SU-DHL-6 (cell line): ENCODE measurements at regions not wholly inside any gene's neighbourhood (a gene's known extent, or its start where the extent isn't known, plus 50 kb on each side); places are given as distances from the start of the nearest gene placed in this dataset.
"Not testable (repeated sequence)": the region's sequence is repeated elsewhere in the genome, so short reads cannot be mapped to it uniquely, and the experiment has no call there.

Experiments used
- H2AFZ ChIP-seq: fragments of 200-600 bp; sonication (generic); 2 replicates; pipeline ENCODE4 v1.6.1; 2014; ENCODE audit warnings: low read depth, mild to moderate bottlenecking, moderate library complexity, mixed read lengths, antibody characterized with exemption, low read length; ENCODE audit not compliant: severe bottlenecking
- H3F3A ChIP-seq: fragments of 200-600 bp; shearing (Covaris generic); 2 replicates; pipeline ENCODE4 v1.6.0; 2016; ENCODE audit warnings: antibody characterized with exemption, mild to moderate bottlenecking; ENCODE audit not compliant: insufficient read depth
- H3K27ac ChIP-seq: fragments of 200-600 bp; sonication (generic); 2 replicates; pipeline ENCODE4 v1.5.1; 2016; ENCODE audit warnings: low read depth, mild to moderate bottlenecking, low read length, moderate library complexity, mixed read lengths
- H3K27me3 ChIP-seq: fragments of 200-600 bp; sonication (generic), shearing (Covaris generic); 2 replicates; pipeline ENCODE4 v1.6.0; 2014; ENCODE audit warnings: mild to moderate bottlenecking, low read length
- H3K36me3 ChIP-seq: fragments of 200-600 bp; sonication (generic); 2 replicates; pipeline ENCODE4 v1.6.1; 2014; ENCODE audit warnings: mild to moderate bottlenecking, low read length, mixed read lengths
- H3K4me2 ChIP-seq: fragments of 300-600, 200-600 bp; shearing (Covaris generic), sonication (generic); 2 replicates; pipeline ENCODE4 v1.6.0; 2014; ENCODE audit warnings: low read length, low read depth, mild to moderate bottlenecking; ENCODE audit not compliant: poor library complexity, severe bottlenecking
- H3K4me3 ChIP-seq: fragments of 200-600 bp; sonication (generic); 2 replicates; pipeline ENCODE4 v1.5.1; 2014; ENCODE audit warnings: antibody characterized with exemption, low read length, mild to moderate bottlenecking, mixed read lengths; ENCODE audit not compliant: insufficient read depth, poor library complexity, severe bottlenecking
- H3K79me2 ChIP-seq: fragments of 200-600 bp; sonication (generic); 2 replicates; pipeline ENCODE4 v1.6.1; 2014; ENCODE audit warnings: mild to moderate bottlenecking, low read length, moderate library complexity; ENCODE audit not compliant: insufficient read depth
- H3K9ac ChIP-seq: fragments of 200-600 bp; sonication (generic); 2 replicates; pipeline ENCODE4 v1.7.0; 2014; ENCODE audit warnings: mild to moderate bottlenecking, low read length
- H3K9me2 ChIP-seq: fragments of 200-600 bp; sonication (generic); replicated peaks from 2 replicates; pipeline ENCODE4 v1.6.1; 2014; ENCODE audit warnings: low read length; ENCODE audit not compliant: insufficient read depth
- H3K9me3 ChIP-seq: fragments of 200-600 bp; sonication (generic); 2 replicates; pipeline ENCODE4 v1.6.1; 2014; ENCODE audit warnings: low read length, mixed read lengths; ENCODE audit not compliant: insufficient read depth
- H4K20me1 ChIP-seq: fragments of 200-600 bp; sonication (generic); 2 replicates; pipeline ENCODE4 v1.6.1; 2014; ENCODE audit warnings: low read depth, mild to moderate bottlenecking, antibody characterized with exemption, low read length, moderate library complexity, mixed read lengths

DNA sequence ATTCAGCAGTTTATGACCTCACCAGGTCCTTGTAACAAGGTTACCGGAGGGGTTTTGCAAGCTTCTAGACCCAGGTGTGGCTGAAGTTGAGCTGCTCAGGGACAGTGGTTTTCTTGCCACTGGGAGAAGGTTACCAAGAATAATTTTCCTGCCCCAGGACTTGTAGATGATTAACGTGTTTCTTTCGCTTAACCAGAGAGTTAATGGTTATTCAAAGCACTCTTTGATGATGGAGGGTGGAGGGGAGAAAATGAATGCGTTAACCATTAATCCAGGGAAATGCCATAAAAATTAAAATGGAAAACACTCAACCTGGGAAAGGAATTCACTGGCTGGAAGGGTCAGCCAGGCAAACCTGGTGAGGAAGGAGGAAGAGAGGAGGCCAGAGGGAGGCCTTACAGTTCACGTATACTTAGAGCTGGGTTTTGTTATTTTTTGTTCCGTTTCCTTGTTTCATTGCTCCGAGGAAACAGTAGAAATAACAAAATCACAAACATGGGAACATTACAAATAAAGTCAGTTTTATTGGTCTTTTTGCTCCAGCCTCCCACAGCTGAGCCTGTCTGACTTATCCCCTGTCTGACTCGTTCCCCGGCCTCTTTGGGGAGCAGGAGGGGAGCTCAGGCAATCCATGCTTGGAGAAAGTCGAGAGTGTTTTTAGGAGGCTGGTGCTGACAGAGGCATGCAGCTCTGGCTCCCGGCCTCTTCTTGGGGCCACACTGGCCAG, 207.5 kb upstream of the IRF2BP2 start:
- not testable (repeated sequence) for H2AFZ ChIP-seq, H3K9me3 ChIP-seq, H3K27me3 ChIP-seq, H3K4me3 ChIP-seq, H3K9ac ChIP-seq, H3K27ac ChIP-seq, H3K79me2 ChIP-seq, H3F3A ChIP-seq, H4K20me1 ChIP-seq, H3K4me2 ChIP-seq, H3K36me3 ChIP-seq, H3K9me2 ChIP-seq

DNA sequence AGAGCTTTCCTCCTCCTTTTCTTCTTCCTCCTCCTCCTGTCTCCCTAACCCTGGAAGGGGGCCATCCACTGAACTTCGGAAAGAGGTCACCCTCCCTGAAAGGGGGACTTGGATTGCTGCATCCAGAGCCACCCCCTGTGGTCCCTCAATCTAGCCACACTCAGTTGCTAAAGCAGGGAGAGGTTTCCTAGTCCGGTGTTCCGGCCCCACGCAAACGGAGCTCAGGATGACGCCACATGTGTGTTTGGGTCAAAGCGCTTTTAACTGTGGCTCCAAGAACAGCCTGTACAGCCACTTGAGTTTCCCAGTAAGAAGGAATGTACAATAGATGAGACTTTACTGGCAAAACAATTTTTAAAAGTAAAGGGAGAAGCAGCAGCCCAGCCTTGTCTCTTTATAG, 206.9 kb upstream of the IRF2BP2 start:
- H2AFZ ChIP-seq, H3K4me2 ChIP-seq, H3K4me3 ChIP-seq, H3K9me3 ChIP-seq, H3K9ac ChIP-seq, H4K20me1 ChIP-seq, H3K27ac ChIP-seq, H3K79me2 ChIP-seq, H3K9me2 ChIP-seq, H3F3A ChIP-seq, H3K36me3 ChIP-seq, H3K27me3 ChIP-seq: not testable (repeated sequence)

DNA sequence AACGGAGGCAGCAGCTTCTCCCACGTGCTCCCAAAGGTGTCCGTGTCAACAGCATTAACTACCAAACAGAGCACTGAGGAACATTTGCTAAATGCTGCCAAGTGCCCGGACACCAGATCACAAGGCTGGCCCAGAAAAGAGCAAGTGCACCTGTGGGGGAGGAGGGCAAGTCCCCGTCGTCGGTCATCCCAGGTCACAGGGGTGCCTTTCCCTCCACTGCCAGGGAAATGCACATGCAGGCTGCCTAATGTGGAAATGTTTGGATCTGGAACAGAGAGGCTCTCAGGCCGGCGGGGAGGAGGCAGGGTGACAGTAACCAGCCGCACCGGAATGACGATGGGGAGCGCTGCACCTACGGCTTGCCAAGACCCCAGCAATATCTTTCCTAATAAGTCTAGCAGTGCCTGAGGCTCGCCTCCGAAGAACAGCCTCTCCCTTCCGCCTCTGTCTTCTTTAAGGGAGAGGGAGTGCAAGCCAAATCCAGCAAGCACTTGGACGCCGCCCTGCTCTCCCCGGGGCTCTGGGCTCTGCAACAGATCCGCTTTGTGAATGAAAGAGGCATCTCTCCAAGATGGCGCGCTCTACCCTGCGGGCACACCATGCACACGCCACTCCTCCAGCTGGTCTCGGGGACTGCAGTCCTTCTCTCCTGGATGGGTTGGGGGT, 206.3 kb upstream of the IRF2BP2 start:
- not testable (repeated sequence) for H3K27ac ChIP-seq, H3K36me3 ChIP-seq, H3K79me2 ChIP-seq, H3K27me3 ChIP-seq, H3K9me2 ChIP-seq, H3K4me3 ChIP-seq, H2AFZ ChIP-seq, H3K4me2 ChIP-seq, H4K20me1 ChIP-seq, H3K9me3 ChIP-seq, H3F3A ChIP-seq, H3K9ac ChIP-seq

DNA sequence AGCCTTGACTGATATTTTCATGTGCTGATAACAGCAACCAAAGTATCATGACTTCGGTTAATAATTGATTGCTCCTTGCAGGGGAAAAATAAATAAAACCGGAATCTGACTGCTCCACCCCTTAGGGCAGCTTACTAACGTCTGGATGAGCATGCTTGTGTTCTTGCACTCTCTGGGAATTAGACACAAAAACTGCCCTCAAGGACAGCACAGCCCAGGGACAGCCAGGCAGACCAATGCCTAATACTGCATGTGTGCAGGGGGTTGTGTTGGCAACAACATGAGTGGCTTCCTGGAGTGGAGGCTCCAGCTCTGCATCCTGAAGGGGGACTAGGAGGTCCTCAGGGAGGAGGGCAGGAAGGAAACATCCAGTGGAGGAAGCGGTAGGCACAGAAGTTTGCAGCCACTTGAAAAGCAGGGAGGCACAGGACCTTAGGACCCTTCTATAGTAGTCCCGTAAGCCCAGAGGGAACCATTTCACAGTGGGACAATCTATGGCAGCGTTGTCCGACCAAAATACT, 205.4 kb upstream of the IRF2BP2 start:
- H3K9me3 ChIP-seq, H3K4me2 ChIP-seq, H2AFZ ChIP-seq: not testable (repeated sequence)

DNA sequence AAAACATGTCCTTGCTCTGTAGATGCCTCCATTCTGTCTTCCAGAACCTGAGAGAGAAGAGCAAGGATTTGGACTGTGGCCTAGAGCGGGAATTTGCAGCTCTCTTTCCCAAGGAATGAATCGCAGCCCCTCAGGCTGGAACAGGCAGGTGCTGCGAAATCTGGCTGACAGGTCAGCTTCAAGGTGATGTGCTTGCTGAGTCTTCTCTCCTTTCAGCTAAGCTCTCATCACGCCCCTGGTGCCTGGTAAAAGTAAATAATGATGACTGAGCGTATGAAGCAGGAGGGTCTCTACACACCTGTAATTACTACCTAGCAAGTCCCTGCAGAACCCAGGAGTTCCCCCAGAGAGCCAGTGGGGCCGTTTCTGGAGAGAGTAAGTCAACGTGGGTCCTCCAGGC, 204.3 kb upstream of the IRF2BP2 start:
- H3K27me3 ChIP-seq, H2AFZ ChIP-seq, H3K36me3 ChIP-seq: not testable (repeated sequence)

More for the DNA sequence above, 205.4 kb upstream of the IRF2BP2 start:
- not testable (repeated sequence) for H3K36me3 ChIP-seq, H4K20me1 ChIP-seq, H3F3A ChIP-seq, H3K27ac ChIP-seq, H3K4me3 ChIP-seq, H3K79me2 ChIP-seq, H3K9ac ChIP-seq, H3K27me3 ChIP-seq, H3K9me2 ChIP-seq

DNA sequence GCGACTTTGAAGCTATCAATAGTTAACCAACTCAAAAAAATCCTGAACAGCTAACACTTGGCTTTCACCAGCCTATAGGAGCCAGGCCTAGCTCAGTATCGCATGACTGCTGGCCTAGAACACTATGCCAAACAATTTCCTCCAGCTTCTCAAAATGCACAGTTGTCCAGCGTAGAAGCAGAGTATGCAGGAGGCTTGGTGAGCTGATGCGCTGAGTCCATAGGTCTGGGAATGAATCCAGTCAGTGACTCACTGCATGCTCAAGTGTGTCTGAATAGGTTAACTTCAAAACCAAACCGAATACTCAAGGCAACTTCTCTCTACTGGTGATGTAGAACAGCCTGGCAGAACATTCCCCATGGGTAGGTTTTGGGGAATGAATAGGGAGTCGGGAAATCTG, 201.8 kb upstream of the IRF2BP2 start:
- H3K4me2 ChIP-seq, H3K9me3 ChIP-seq, H3K9me2 ChIP-seq, H3K79me2 ChIP-seq, H3K9ac ChIP-seq, H3K27me3 ChIP-seq, H2AFZ ChIP-seq, H3K27ac ChIP-seq, H4K20me1 ChIP-seq, H3K36me3 ChIP-seq, H3K4me3 ChIP-seq, H3F3A ChIP-seq: not testable (repeated sequence)

More for the DNA sequence above, 204.3 kb upstream of the IRF2BP2 start:
- H3K4me2 ChIP-seq, H3K9me3 ChIP-seq, H4K20me1 ChIP-seq, H3K79me2 ChIP-seq, H3K27ac ChIP-seq, H3K9ac ChIP-seq, H3K9me2 ChIP-seq, H3K4me3 ChIP-seq, H3F3A ChIP-seq: not testable (repeated sequence)

DNA sequence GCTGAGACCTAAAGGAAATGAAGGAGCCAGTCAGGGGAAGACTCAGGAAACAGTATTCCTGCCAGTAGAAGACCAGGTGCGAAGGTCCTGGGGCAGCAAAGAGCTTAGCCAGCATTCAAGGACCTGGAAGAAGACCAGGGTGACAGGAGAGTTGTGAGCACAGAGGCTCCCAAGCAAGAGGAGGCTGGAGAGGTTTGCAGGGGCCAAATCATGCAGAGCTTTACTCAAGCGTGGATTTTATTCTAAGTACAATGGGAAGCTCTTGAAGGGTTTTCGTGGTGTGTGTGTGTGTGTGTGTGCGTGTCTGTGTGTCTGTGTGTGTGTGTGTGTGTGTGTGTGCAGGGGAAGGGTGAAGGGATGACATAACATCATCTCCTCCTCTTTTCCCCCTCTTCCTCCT, 200.7 kb upstream of the IRF2BP2 start:
- not testable (repeated sequence) for H3K4me2 ChIP-seq, H3K36me3 ChIP-seq, H3K9ac ChIP-seq, H3F3A ChIP-seq, H3K79me2 ChIP-seq, H3K9me2 ChIP-seq, H3K4me3 ChIP-seq, H4K20me1 ChIP-seq, H3K9me3 ChIP-seq, H2AFZ ChIP-seq, H3K27me3 ChIP-seq, H3K27ac ChIP-seq

DNA sequence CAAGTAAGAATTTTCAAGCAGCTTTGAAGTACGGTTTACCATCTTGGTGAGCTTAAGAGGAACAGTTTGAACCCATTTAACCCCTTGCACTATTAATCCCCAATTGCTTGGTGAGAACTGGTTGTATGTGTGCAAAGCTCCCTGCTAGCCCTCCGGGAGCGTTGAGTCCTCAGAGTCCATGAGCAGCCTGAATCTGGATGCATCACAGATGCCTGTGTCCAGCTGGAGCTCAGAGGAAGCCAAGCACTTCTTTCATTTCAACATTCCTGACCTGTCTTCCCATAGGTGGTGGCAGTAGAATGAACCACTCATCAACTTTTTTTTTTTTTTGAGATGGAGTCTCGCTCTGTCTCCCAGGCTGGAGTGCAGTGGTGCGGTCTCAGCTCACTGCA, 199.9 kb upstream of the IRF2BP2 start:
- not testable (repeated sequence) for H3K36me3 ChIP-seq, H3F3A ChIP-seq, H2AFZ ChIP-seq, H3K4me3 ChIP-seq, H3K9me2 ChIP-seq, H3K4me2 ChIP-seq, H4K20me1 ChIP-seq, H3K9ac ChIP-seq, H3K9me3 ChIP-seq, H3K27me3 ChIP-seq, H3K79me2 ChIP-seq, H3K27ac ChIP-seq
